Keratinocyte (primary cell): ENCODE measurements at regions not wholly inside any gene's neighbourhood (a gene's known extent, or its start where the extent isn't known, plus 50 kb on each side); places are given as distances from the start of the nearest gene placed in this dataset.

Source experiments
- DNase-seq: peaks from one replicate; pipeline ENCODE4 v3.0.0-alpha.2; 2011; ENCODE audit warnings: low read depth, missing footprints, low spot score
- FAIRE-seq: peaks from 2 replicates; lab custom pipeline; 2011; peaks lifted over from hg19 to GRCh38; lab: Jason Lieb, UNC
- H2AFZ ChIP-seq: 2 replicates; pipeline ENCODE4 v1.6.0; 2012; ENCODE audit warnings: low read length, control low read depth, inconsistent platforms; ENCODE audit not compliant: control insufficient read depth
- H3K27ac ChIP-seq: 2 replicates; pipeline ENCODE4 v1.5.1; 2011; ENCODE audit warnings: low read length; ENCODE audit not compliant: control insufficient read depth, insufficient read depth
- H3K27me3 ChIP-seq: 3 replicates; pipeline ENCODE4 v1.6.0; 2011; ENCODE audit warnings: low read length; ENCODE audit not compliant: control insufficient read depth, insufficient read depth; ENCODE audit errors: extremely low read depth
- H3K36me3 ChIP-seq, 2 experiments: 2 replicates in 1 of 2; 3 replicates in 1 of 2; pipeline ENCODE4 v1.5.1; 2011; ENCODE audit warnings: low read length in 2 of 2, mild to moderate bottlenecking in 1 of 2; ENCODE audit not compliant: control insufficient read depth in 2 of 2, insufficient read depth in 2 of 2; ENCODE audit errors: extremely low read depth in 1 of 2
- H3K4me1 ChIP-seq: 3 replicates; pipeline ENCODE4 v1.5.1; 2011; ENCODE audit warnings: low read length; ENCODE audit not compliant: control insufficient read depth, insufficient read depth; ENCODE audit errors: extremely low read depth
- H3K4me2 ChIP-seq: 3 replicates; pipeline ENCODE4 v1.6.0; 2011; ENCODE audit warnings: low read depth, low read length; ENCODE audit not compliant: control insufficient read depth, insufficient read depth; ENCODE audit errors: extremely low read depth
- H3K4me3 ChIP-seq, 3 experiments: fragments of 200-600 bp in 1 of 3; sonication (generic) in 1 of 3; 2 replicates in 2 of 3; 3 replicates in 1 of 3; pipeline ENCODE4 v1.5.1; 2011 to 2016; ENCODE audit warnings: low read length in 3 of 3, mild to moderate bottlenecking in 3 of 3, control low read depth in 2 of 3, inconsistent platforms in 1 of 3, low read depth in 1 of 3, mixed read lengths in 1 of 3, mixed run types in 1 of 3, moderate library complexity in 1 of 3; ENCODE audit not compliant: control insufficient read depth in 2 of 3, insufficient read depth in 2 of 3; ENCODE audit errors: extremely low read depth in 1 of 3
- H3K79me2 ChIP-seq: 2 replicates; pipeline ENCODE4 v1.6.0; 2012; ENCODE audit warnings: low read length; ENCODE audit not compliant: control insufficient read depth, insufficient read depth
- H3K9ac ChIP-seq: 3 replicates; pipeline ENCODE4 v1.6.0; 2011; ENCODE audit warnings: low read length; ENCODE audit not compliant: control insufficient read depth, insufficient read depth; ENCODE audit errors: extremely low read depth
- H3K9me1 ChIP-seq: 3 replicates; pipeline ENCODE4 v1.6.0; 2011; ENCODE audit warnings: low read length; ENCODE audit not compliant: control insufficient read depth, insufficient read depth; ENCODE audit errors: extremely low read depth
- H3K9me3 ChIP-seq: 2 replicates; pipeline ENCODE4 v1.5.1; 2012; ENCODE audit warnings: low read depth, low read length; ENCODE audit not compliant: control insufficient read depth
- H4K20me1 ChIP-seq: 3 replicates; pipeline ENCODE4 v1.6.0; 2011; ENCODE audit warnings: low read length; ENCODE audit not compliant: control insufficient read depth, insufficient read depth; ENCODE audit errors: extremely low read depth
- CTCF ChIP-seq, 3 experiments: IDR thresholded peaks in 1 of 3; conservative IDR thresholded peaks in 1 of 3; optimal IDR thresholded peaks in 1 of 3; 2 replicates in 2 of 3; 3 replicates in 1 of 3; pipeline versions ENCODE3 to v1.5.1; 2011; ENCODE audit warnings: low read length in 3 of 3, mild to moderate bottlenecking in 3 of 3, moderate library complexity in 2 of 3, control low read depth in 1 of 3, inconsistent platforms in 1 of 3; ENCODE audit not compliant: insufficient read depth in 2 of 3; ENCODE audit errors: extremely low read depth in 1 of 3
- EZH2 ChIP-seq: IDR thresholded peaks from one replicate; pipeline ENCODE4 v1.6.1; 2012; ENCODE audit warnings: inconsistent platforms, mild to moderate bottlenecking, low read length, moderate library complexity
- dilution Hi-C: fragments of 300-500 bp; cut with MboI; formaldehyde crosslinking; loops from one replicate; pipeline ENCODE4 v1.7.0; 2020; ENCODE audit warnings: low sequenced_read_pairs; ENCODE audit not compliant: extremely low pct_ligation_motif_present

GRCh38 chr12:64968989-64969819, 144.8 kb downstream of the TBC1D30 start:
- Histone ChIP-seq H4K20me1 (no peaks in the 10 kb centered on the region), H3K36me3 (no peaks in the 10 kb centered on the region), H3K79me2 (no peaks in the 10 kb centered on the region), H3K4me1 (peaks cover 3% of the 10 kb centered on the region), H3K4me3 (peak overlapping the region in 1 of 3 experiments; percentile 38), H3K27ac (peak overlapping the region; percentile 72), H3K27me3 (peaks cover 2% of the 10 kb centered on the region), H3K9me3 (no peaks in the 10 kb centered on the region), H3K4me2 (peak overlapping the region; percentile 17), H3K9ac (no peak overlapping the region), H3K9me1 (no peaks in the 10 kb centered on the region), H2AFZ (peak overlapping the region; percentile 86)
- DNase-seq (no peak), FAIRE-seq (peak; percentile 86)
- TF ChIP-seq CTCF (optimal IDR thresholded peaks at IDR 0.05 in 1 of 3, IDR thresholded peaks at IDR 0.05 in 1 of 3, conservative IDR thresholded peaks at IDR 0.05 in 1 of 3; ENCODE audit: extremely low read depth in 1 of 3, insufficient read depth in 2 of 3, low read length in 3 of 3) = no peak
- no peak for TF ChIP-seq EZH2
- dilution Hi-C loops = no loop called here

- no peak overlapping the region for H3K4me3 ChIP-seq
- H3K27me3 ChIP-seq = peaks cover 8% of the 10 kb centered on the region
- dilution Hi-C loops = no loop called here
- no peaks in the 10 kb centered on the region for H3K4me1 ChIP-seq
- no peaks in the 10 kb centered on the region for H3K79me2 ChIP-seq
- peak; percentile 5 for FAIRE-seq
- no peak overlapping the region for H2AFZ ChIP-seq
- H3K27ac ChIP-seq = no peak overlapping the region
- no peaks in the 10 kb centered on the region for H3K9me1 ChIP-seq
- TF ChIP-seq EZH2 (no peak), CTCF (optimal IDR thresholded peaks at IDR 0.05 in 1 of 3, IDR thresholded peaks at IDR 0.05 in 1 of 3, conservative IDR thresholded peaks at IDR 0.05 in 1 of 3; ENCODE audit: extremely low read depth in 1 of 3, insufficient read depth in 2 of 3, low read length in 3 of 3) (no peak)
- H3K9ac ChIP-seq = no peak overlapping the region
- H3K36me3 ChIP-seq = no peaks in the 10 kb centered on the region
- no peaks in the 10 kb centered on the region for H3K9me3 ChIP-seq
- DNase-seq = no peak
- H4K20me1 ChIP-seq = no peaks in the 10 kb centered on the region
- no peak overlapping the region for H3K4me2 ChIP-seq
Observed at GRCh38 chr12:64976131-64976530, 145.0 kb downstream of the WIF1 start.
